ENCODE measurements at regions not wholly inside any gene's neighbourhood (a gene's known extent, or its start where the extent isn't known, plus 50 kb on each side); places are given as distances from the start of the nearest gene placed in this dataset.
"Not testable (repeated sequence)": the region's sequence is repeated elsewhere in the genome, so short reads cannot be mapped to it uniquely, and the experiment has no call there.

GRCh38 chr2:160584972-160585494, 91.4 kb upstream of the RBMS1 start:
- DNase-seq (ENCODE audit: low spot score) = no peak

- DNase-seq (ENCODE audit: low spot score) = peak; percentile 5
Measured at GRCh38 chr2:160590664-160591063, 97.1 kb upstream of the RBMS1 start.

GRCh38 chr2:160592401-160592800, 98.8 kb upstream of the RBMS1 start:
- no peak for DNase-seq (ENCODE audit: low spot score)

- no peak for DNase-seq (ENCODE audit: low spot score)
Measured at GRCh38 chr2:160592993-160593392, 99.4 kb upstream of the RBMS1 start.

GRCh38 chr2:160596441-160596840, 102.8 kb upstream of the RBMS1 start:
- DNase-seq (ENCODE audit: low spot score) = no peak

GRCh38 chr2:160600437-160600836, 106.8 kb upstream of the RBMS1 start:
- not testable (repeated sequence) for DNase-seq (ENCODE audit: low spot score)

- no peak for DNase-seq (ENCODE audit: low spot score)
Measured at GRCh38 chr2:160602073-160602472, 108.5 kb upstream of the RBMS1 start.

- DNase-seq (ENCODE audit: low spot score) = no peak
Measured at GRCh38 chr2:160603771-160604510, 110.3 kb upstream of the RBMS1 start.

GRCh38 chr2:160606341-160606740, 112.7 kb upstream of the RBMS1 start:
- DNase-seq (ENCODE audit: low spot score) = no peak

GRCh38 chr2:160608599-160608998, 115.0 kb upstream of the RBMS1 start:
- DNase-seq (ENCODE audit: low spot score) = no peak

GRCh38 chr2:160609346-160609745, 115.7 kb upstream of the RBMS1 start:
- DNase-seq (ENCODE audit: low spot score) = no peak

- DNase-seq (ENCODE audit: low spot score) = no peak
Measured at GRCh38 chr2:160610041-160610440, 116.4 kb upstream of the RBMS1 start.

GRCh38 chr2:160612266-160612856, 118.8 kb upstream of the RBMS1 start:
- DNase-seq (ENCODE audit: low spot score) = no peak

GRCh38 chr2:160613466-160614153, 120.0 kb upstream of the RBMS1 start:
- DNase-seq (ENCODE audit: low spot score) = no peak

GRCh38 chr2:160614391-160614790, 120.8 kb upstream of the RBMS1 start:
- DNase-seq (ENCODE audit: low spot score) = no peak

- no peak for DNase-seq (ENCODE audit: low spot score)
Measured at GRCh38 chr2:160615706-160616105, 122.1 kb upstream of the RBMS1 start.

- DNase-seq (ENCODE audit: low spot score) = no peak
Measured at GRCh38 chr2:160616149-160616548, 122.5 kb upstream of the RBMS1 start.

GRCh38 chr2:160621748-160622147, 128.1 kb upstream of the RBMS1 start:
- DNase-seq (ENCODE audit: low spot score) = no peak

GRCh38 chr2:160628020-160628637, 134.5 kb upstream of the RBMS1 start:
- not testable (repeated sequence) for DNase-seq (ENCODE audit: low spot score)

- DNase-seq (ENCODE audit: low spot score) = no peak
Measured at GRCh38 chr2:160628811-160629210, 135.2 kb upstream of the RBMS1 start.

GRCh38 chr2:160630801-160631590, 137.4 kb upstream of the RBMS1 start:
- DNase-seq (ENCODE audit: low spot score) = no peak
